Natural killer cell (primary cell): ENCODE measurements at regions not wholly inside any gene's neighbourhood (a gene's known extent, or its start where the extent isn't known, plus 50 kb on each side); places are given as distances from the start of the nearest gene placed in this dataset.

Source experiments
- ATAC-seq, 3 donors: fragments of 150-1000 bp in 2 of 3; fragments of 200-7000 bp in 1 of 3; cut with Tn5 transposase; 1 replicate in 1 of 3; 2 replicates in 2 of 3; pipeline ENCODE4 v1.10.0; 2021; ENCODE audit warnings: mild to moderate bottlenecking in 2 of 3, moderate library complexity in 2 of 3
- DNase-seq, 2 donors: peaks; one replicate each; pipeline versions ENCODE4 v3.0.0 to v3.0.0-alpha.2; 2013 to 2021; ENCODE audit warnings: mixed read lengths in 1 of 2
- H3K27ac ChIP-seq: one replicate; pipeline ENCODE4 v1.5.1; 2013; ENCODE audit warnings: mild to moderate bottlenecking, low read length
- H3K27me3 ChIP-seq: one replicate; pipeline ENCODE4 v1.6.1; 2013; ENCODE audit warnings: low read length; ENCODE audit not compliant: control insufficient read depth, insufficient read depth
- H3K36me3 ChIP-seq: one replicate; pipeline ENCODE4 v1.6.1; 2013; ENCODE audit warnings: low read length; ENCODE audit not compliant: control insufficient read depth, insufficient read depth
- H3K4me1 ChIP-seq: one replicate; pipeline ENCODE4 v1.6.1; 2013; ENCODE audit warnings: low read length; ENCODE audit not compliant: control insufficient read depth, insufficient read depth
- H3K4me3 ChIP-seq: one replicate; pipeline ENCODE4 v1.5.1; 2013; ENCODE audit warnings: low read length
- H3K9me3 ChIP-seq: one replicate; pipeline ENCODE4 v1.6.1; 2013; ENCODE audit warnings: low read length; ENCODE audit not compliant: control insufficient read depth, insufficient read depth
- H3K27ac Mint-ChIP-seq, 2 donors: one replicate each; pipeline ENCODE4 v1.8.0; 2022; ENCODE audit warnings: mild to moderate bottlenecking in 2 of 2, mixed read lengths in 2 of 2, moderate library complexity in 1 of 2
- H3K27me3 Mint-ChIP-seq, 2 donors: one replicate each; pipeline ENCODE4 v1.8.0; 2022; ENCODE audit warnings: low read depth in 2 of 2, mixed read lengths in 2 of 2
- H3K36me3 Mint-ChIP-seq: one replicate; pipeline ENCODE4 v1.8.0; 2022; ENCODE audit warnings: mixed read lengths
- H3K4me1 Mint-ChIP-seq, 2 donors: one replicate each; pipeline ENCODE4 v1.8.0; 2022; ENCODE audit warnings: mixed read lengths in 2 of 2
- H3K4me3 Mint-ChIP-seq: one replicate; pipeline ENCODE4 v1.8.0; 2022; ENCODE audit warnings: mild to moderate bottlenecking, moderate library complexity, mixed read lengths
- H3K9me3 Mint-ChIP-seq, 2 donors: one replicate each; pipeline ENCODE4 v1.8.0; 2022; ENCODE audit warnings: mixed read lengths in 2 of 2
- CTCF ChIP-seq: fragments of 200-600 bp; IDR thresholded peaks from one replicate; pipeline ENCODE4 v1.8.0; 2022; ENCODE audit warnings: antibody characterized with exemption
- WGBS: methylation state at CpG from one replicate; pipeline ENCODE4 v1.1.7; 2013; ENCODE audit warnings: missing lambda C conversion rate; ENCODE audit not compliant: insufficient coverage; 5-methylcytosine and 5-hydroxymethylcytosine counted together
- intact Hi-C: fragments of 100-400 bp; cut with micrococcal nuclease; formaldehyde crosslinking; loops from one replicate; pipeline ENCODE4 v1.14.2; 2022

- Mint-ChIP-seq H3K4me1 (no peaks in the 10 kb centered on the region), H3K4me3 (no peak overlapping the region), H3K27me3 (no peaks in the 10 kb centered on the region), H3K36me3 (no peaks in the 10 kb centered on the region), H3K9me3 (peaks cover 16 to 17% of the 10 kb centered on the region in 2 donors), H3K27ac (no peak overlapping the region)
- peaks cover 5% of the 10 kb centered on the region for H3K9me3 ChIP-seq
- no peak overlapping the region for H3K27ac ChIP-seq
- H3K36me3 ChIP-seq = no peaks in the 10 kb centered on the region
- intact Hi-C loops = no loop called here
- DNase-seq (no peak), ATAC-seq (no peak)
- no peak overlapping the region for H3K4me3 ChIP-seq
- no peak for TF ChIP-seq CTCF
- H3K27me3 ChIP-seq = no peaks in the 10 kb centered on the region
- 69% methylated on average over 12 of the region's 12 CpGs for WGBS
- H3K4me1 ChIP-seq = no peaks in the 10 kb centered on the region
Observed at GRCh38 chr2:5121121-5121520, 571.1 kb upstream of the SOX11 start.

- DNase-seq (no peak), ATAC-seq (no peak)
- Histone ChIP-seq H3K27me3 (no peaks in the 10 kb centered on the region), H3K9me3 (peaks cover 5% of the 10 kb centered on the region), H3K27ac (no peak overlapping the region), H3K4me3 (no peak overlapping the region), H3K36me3 (no peaks in the 10 kb centered on the region), H3K4me1 (no peaks in the 10 kb centered on the region)
- Mint-ChIP-seq H3K27ac (no peak overlapping the region), H3K4me3 (no peak overlapping the region), H3K4me1 (no peaks in the 10 kb centered on the region), H3K36me3 (no peaks in the 10 kb centered on the region), H3K27me3 (no peaks in the 10 kb centered on the region), H3K9me3 (peaks cover 15 to 17% of the 10 kb centered on the region in 2 donors)
- intact Hi-C loops = no loop called here
- no peak for TF ChIP-seq CTCF
- WGBS = 5% methylated on average over 4 of the region's 4 CpGs
Observed at GRCh38 chr2:5121642-5122041, 570.5 kb upstream of the SOX11 start.

- TF ChIP-seq CTCF = no peak
- intact Hi-C loops = no loop called here
Observed at GRCh38 chr2:5123582-5124196, 568.5 kb upstream of the SOX11 start.

More at GRCh38 chr2:5123582-5124196, 568.5 kb upstream of the SOX11 start:
- 89% methylated on average over 4 of the region's 4 CpGs for WGBS
- Mint-ChIP-seq H3K4me1 (no peaks in the 10 kb centered on the region), H3K4me3 (no peak overlapping the region), H3K27me3 (no peaks in the 10 kb centered on the region), H3K27ac (no peak overlapping the region), H3K36me3 (no peaks in the 10 kb centered on the region), H3K9me3 (peaks cover 12 to 13% of the 10 kb centered on the region in 2 donors)
- Histone ChIP-seq H3K4me1 (no peaks in the 10 kb centered on the region), H3K4me3 (no peak overlapping the region), H3K27me3 (no peaks in the 10 kb centered on the region), H3K27ac (no peak overlapping the region), H3K9me3 (peaks cover 5% of the 10 kb centered on the region), H3K36me3 (no peaks in the 10 kb centered on the region)
- DNase-seq (no peak), ATAC-seq (no peak)
